KMS-11 (cell line): ENCODE measurements at regions not wholly inside any gene's neighbourhood (a gene's known extent, or its start where the extent isn't known, plus 50 kb on each side); places are given as distances from the start of the nearest gene placed in this dataset.

Experiments
- H2AFZ ChIP-seq: fragments of 200-600 bp; sonication (generic); 2 replicates; pipeline ENCODE4 v1.6.1; 2016; ENCODE audit warnings: antibody characterized with exemption, mixed run types, low read depth
- H3K27ac ChIP-seq: fragments of 200-600 bp; sonication (generic); 2 replicates; pipeline ENCODE4 v1.6.1; 2016; ENCODE audit warnings: mild to moderate bottlenecking, mixed run types
- H3K27me3 ChIP-seq: fragments of 200-600 bp; sonication (generic); 2 replicates; pipeline ENCODE4 v1.6.1; 2017; ENCODE audit warnings: mild to moderate bottlenecking, low read depth, mixed run types, moderate library complexity; ENCODE audit not compliant: insufficient read depth
- H3K36me3 ChIP-seq: fragments of 200-600 bp; sonication (generic); 2 replicates; pipeline ENCODE4 v1.6.1; 2017; ENCODE audit warnings: mild to moderate bottlenecking, mixed run types; ENCODE audit not compliant: insufficient read depth
- H3K4me1 ChIP-seq: fragments of 200-600 bp; sonication (generic); 2 replicates; pipeline ENCODE4 v1.6.1; 2016; ENCODE audit warnings: mild to moderate bottlenecking, low read depth, mixed run types; ENCODE audit not compliant: poor library complexity, severe bottlenecking
- H3K4me2 ChIP-seq: fragments of 200-600 bp; sonication (generic); 2 replicates; pipeline ENCODE4 v1.7.0; 2016; ENCODE audit warnings: mild to moderate bottlenecking, mixed run types
- H3K4me3 ChIP-seq: fragments of 200-600 bp; sonication (generic); IDR thresholded peaks from 2 replicates; pipeline ENCODE4 v1.6.1; 2017; ENCODE audit warnings: low read depth, low read length, mixed read lengths; ENCODE audit not compliant: insufficient read depth
- H3K79me2 ChIP-seq: fragments of 200-600 bp; sonication (generic); 2 replicates; pipeline ENCODE4 v1.6.1; 2016; ENCODE audit warnings: low read depth, mixed run types; ENCODE audit not compliant: insufficient read depth
- H3K9ac ChIP-seq: fragments of 200-600 bp; sonication (generic); 2 replicates; pipeline ENCODE4 v1.6.1; 2016; ENCODE audit warnings: mild to moderate bottlenecking, mixed run types
- H4K20me1 ChIP-seq: fragments of 200-600 bp; sonication (generic); 2 replicates; pipeline ENCODE4 v1.6.1; 2016; ENCODE audit warnings: mild to moderate bottlenecking, mixed run types; ENCODE audit not compliant: insufficient read depth
- CTCF ChIP-seq: fragments of 200-600 bp; sonication (generic); conservative IDR thresholded peaks from 2 replicates; pipeline ENCODE4 v1.6.1; 2017; ENCODE audit warnings: low read depth, mild to moderate bottlenecking, antibody characterized with exemption, low read length, moderate library complexity, mixed read lengths

- no peaks in the 10 kb centered on the region for H4K20me1 ChIP-seq
- peaks cover 10% of the 10 kb centered on the region for H3K4me1 ChIP-seq
- no peak overlapping the region for H3K27ac ChIP-seq
- H3K9ac ChIP-seq: no peak overlapping the region
- no peak overlapping the region for H2AFZ ChIP-seq
- H3K4me3 ChIP-seq: no peak overlapping the region
- no peaks in the 10 kb centered on the region for H3K79me2 ChIP-seq
- H3K4me2 ChIP-seq: no peak overlapping the region
- H3K27me3 ChIP-seq: no peaks in the 10 kb centered on the region; the same call in 1 of the 2 replicates
- TF ChIP-seq CTCF: no peak
- no peaks in the 10 kb centered on the region for H3K36me3 ChIP-seq
Measured at GRCh38 chr21:36551321-36551720, 71.4 kb upstream of the CLDN14 start.

GRCh38 chr21:36551731-36552433 is 72.0 kb upstream of the CLDN14 start:
- H3K4me3 ChIP-seq: no peak overlapping the region
- no peaks in the 10 kb centered on the region for H3K79me2 ChIP-seq
- H2AFZ ChIP-seq: no peak overlapping the region
- H3K27me3 ChIP-seq: no peaks in the 10 kb centered on the region; the same call in 1 of the 2 replicates
- no peak for TF ChIP-seq CTCF
- no peak overlapping the region for H3K4me2 ChIP-seq
- no peak overlapping the region for H3K27ac ChIP-seq
- no peaks in the 10 kb centered on the region for H3K36me3 ChIP-seq
- H3K9ac ChIP-seq: no peak overlapping the region
- H4K20me1 ChIP-seq: no peaks in the 10 kb centered on the region
- peaks cover 4% of the 10 kb centered on the region for H3K4me1 ChIP-seq

- H3K79me2 ChIP-seq: no peaks in the 10 kb centered on the region
- H3K27ac ChIP-seq: no peak overlapping the region
- no peak overlapping the region for H3K4me3 ChIP-seq
- no peak for TF ChIP-seq CTCF
- no peak overlapping the region for H2AFZ ChIP-seq
- H4K20me1 ChIP-seq: no peaks in the 10 kb centered on the region
- no peak overlapping the region for H3K9ac ChIP-seq
- H3K4me1 ChIP-seq: no peaks in the 10 kb centered on the region
- no peaks in the 10 kb centered on the region; the same call in 1 of the 2 replicates for H3K27me3 ChIP-seq
- no peak overlapping the region for H3K4me2 ChIP-seq
- H3K36me3 ChIP-seq: no peaks in the 10 kb centered on the region
Measured at GRCh38 chr21:36552434-36552785, 72.5 kb upstream of the CLDN14 start.

- Histone ChIP-seq H4K20me1 (no peaks in the 10 kb centered on the region), H3K27ac (no peak overlapping the region), H3K4me1 (no peaks in the 10 kb centered on the region), H3K79me2 (no peaks in the 10 kb centered on the region), H3K9ac (no peak overlapping the region), H3K36me3 (no peaks in the 10 kb centered on the region), H3K4me2 (no peak overlapping the region), H3K4me3 (no peak overlapping the region), H3K27me3 (no peaks in the 10 kb centered on the region; the same call in 1 of the 2 replicates), H2AFZ (no peak overlapping the region)
- TF ChIP-seq CTCF: no peak
Measured at GRCh38 chr21:36553406-36553805, 73.5 kb upstream of the CLDN14 start.
